GM18858 (cell line): ENCODE measurements at regions not wholly inside any gene's neighbourhood (a gene's known extent, or its start where the extent isn't known, plus 50 kb on each side); places are given as distances from the start of the nearest gene placed in this dataset.
A peak's percentile ranks its signal among the peaks of the same experiment; 100 is the strongest.
"Not testable (repeated sequence)": the region's sequence is repeated elsewhere in the genome, so short reads cannot be mapped to it uniquely, and the experiment has no call there.

Source experiments
- ATAC-seq: cut with Tn5 transposase; IDR thresholded peaks from one replicate; pipeline ENCODE4 v1.9.1; 2021; ENCODE audit not compliant: unreplicated experiment

DNA sequence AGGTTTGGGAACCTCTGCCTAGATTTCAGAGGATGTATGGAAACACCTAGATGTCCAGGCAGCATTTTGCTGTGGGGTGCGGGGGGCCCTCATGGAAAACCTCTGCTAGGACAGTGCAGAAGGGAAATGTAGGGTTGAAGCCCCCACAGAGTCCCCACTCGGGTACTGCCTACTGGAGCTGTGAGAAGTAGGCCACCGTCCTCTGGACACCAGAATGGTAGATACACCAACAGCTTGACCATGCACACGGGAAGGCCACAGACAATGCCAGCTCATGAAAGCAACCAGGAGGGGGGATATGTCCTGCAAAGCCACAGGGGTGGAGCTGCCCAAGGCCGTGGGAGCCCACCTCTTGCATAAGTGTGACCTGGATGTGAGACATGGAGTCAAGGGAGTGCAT lies 1336.5 kb downstream of the SPATA31A7 start:
- ATAC-seq, result not testable (repeated sequence)

DNA sequence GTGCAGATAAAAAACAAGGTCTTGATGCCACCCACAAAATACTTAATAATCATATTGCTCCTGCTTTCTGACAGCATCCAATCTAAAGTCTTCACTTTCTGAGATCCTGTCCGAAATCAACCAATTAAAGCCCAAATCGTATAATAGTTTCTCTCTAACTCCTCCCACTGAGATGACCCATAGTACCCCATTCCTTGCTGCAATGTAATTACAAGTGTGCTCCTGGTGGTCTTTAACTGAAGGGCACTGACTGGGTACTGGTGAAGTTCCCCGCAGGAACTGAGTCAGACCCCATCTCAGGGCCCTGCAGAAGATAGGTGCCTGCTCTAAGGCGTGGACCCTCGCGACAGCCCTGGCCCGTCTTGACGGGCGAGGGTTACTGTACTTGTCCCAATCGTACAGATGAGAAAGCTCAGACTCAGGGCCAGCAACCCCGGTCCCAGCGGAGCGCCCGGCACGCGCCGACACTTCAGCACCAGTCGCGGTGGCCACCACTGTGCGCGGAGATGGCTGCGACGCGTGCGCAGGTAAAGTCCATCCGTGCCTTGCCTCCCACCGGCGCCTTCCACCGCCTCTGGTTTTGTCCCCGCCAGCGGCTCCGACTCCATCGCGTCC lies 1342.4 kb downstream of the SPATA31A7 start:
- not testable (repeated sequence) for ATAC-seq

DNA sequence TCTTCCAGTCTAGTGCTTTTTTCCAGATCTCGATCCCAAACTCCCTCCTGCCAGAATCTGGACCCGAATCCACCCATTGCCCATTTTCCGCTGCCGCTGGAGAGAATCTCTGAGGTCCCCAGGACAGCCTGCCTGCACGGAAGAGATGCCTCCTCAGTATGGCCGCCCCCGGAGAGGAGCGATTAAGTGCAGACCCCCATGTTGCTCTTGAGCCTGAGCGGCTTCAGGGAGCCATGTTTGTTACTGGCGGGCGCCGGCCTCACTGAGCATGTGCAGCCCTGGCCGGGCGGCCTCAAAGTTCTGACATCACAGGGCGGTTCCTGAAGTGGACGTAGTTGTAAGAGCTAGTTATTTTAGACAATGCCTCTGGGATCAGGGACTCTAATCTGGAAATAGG lies 1342.9 kb downstream of the SPATA31A7 start:
- ATAC-seq, result not testable (repeated sequence)

DNA sequence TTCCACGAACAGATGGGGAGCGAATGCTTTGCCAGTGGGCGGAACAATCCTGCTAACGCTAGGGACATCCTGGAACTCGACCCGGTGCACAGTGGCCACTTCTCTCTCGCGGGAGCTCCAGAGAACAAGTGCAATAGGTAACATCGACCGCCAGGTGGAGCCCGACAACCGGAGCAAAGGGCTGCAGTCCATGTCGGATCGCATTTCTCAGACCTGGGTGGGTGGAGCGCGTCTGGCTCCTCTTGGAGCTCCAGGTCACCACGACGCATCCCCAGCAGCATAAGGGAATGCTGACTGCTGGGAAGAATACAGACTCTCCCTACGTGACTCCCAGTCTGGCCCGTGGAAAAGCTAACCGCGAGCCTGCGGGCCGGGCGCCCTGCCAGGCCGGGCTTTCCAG lies 1360.7 kb downstream of the SPATA31A7 start:
- peak; percentile 76 for ATAC-seq

DNA sequence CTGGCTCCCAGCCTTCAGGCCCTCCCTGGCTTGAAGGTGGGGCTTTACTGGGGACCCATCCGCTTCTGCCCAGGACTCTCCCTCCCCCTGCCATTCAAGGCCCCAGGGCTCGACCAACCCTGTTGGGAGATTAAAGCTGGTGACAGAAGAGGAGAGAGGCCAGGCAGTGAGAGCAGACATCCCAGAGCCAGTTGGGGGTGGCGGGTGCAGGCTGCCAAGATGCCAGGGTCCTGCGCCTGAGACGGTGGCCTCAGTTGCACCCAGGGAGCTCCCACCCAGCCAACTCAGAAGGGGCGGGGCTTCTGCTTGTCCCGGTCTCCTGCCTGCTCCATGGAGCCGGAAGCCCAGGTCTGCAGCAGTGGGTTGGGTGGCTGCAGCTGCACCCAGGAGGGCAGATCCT lies 1370.8 kb downstream of the SPATA31A7 start:
- ATAC-seq, result not testable (repeated sequence)

DNA sequence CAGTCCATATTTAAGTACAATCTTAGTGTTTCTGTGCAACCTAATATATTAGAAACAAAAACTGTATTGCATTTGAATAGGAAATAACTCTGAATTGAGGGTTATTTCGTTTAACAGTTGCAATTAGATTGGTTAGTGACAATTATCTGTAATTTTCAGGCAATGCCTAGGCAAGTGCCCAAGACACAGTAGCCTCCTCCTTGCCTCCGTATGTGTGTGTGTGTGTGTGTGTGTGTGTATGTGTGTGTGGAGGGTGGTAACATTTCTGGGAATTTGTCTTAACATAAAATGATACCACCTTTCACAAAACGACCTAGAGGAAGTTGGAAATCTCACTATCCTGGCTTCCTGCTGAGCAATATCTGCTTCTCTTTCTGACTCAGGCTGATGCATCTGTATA lies 1375.3 kb downstream of the SPATA31A7 start:
- ATAC-seq, result not testable (repeated sequence)

DNA sequence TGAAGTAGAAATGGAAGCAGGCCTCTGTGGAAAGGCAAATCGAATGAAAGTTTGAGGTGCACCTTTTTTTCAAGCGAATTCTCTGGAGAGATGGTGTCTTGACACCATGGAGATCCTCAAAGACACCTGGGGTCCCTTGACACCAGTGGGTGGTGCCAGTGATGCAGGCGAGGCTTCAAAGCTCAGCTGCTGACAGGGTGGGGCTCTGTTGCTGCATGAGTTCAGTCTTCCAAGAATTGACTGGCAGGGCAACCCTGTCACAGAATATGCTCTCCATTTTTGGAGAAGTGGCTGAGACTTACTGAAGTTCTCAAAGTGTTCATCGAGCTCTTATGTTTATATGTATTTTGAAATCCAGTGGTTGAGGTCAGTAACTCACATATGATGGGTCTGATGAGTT lies 1376.6 kb downstream of the SPATA31A7 start:
- ATAC-seq, result not testable (repeated sequence)

DNA sequence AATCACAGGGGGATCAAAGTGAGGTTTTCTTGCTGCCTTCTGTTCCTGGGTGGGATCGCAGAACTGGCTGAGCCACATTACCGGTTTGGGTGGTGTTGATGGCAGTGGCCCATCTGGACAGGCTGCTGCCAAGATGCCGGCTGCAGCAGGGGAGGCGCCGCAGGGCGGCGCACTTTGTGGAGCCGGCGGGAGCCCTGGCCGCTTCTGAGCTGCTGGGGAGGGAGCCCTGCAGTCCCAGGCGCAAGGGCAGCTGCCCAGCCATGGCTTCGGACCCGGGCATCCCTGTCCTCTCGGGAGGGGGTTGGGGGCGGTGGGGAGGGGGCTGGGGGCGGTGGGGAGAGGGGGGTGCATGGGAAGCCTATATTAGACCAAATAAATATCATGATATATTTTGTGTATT lies 1407.3 kb downstream of the SPATA31A7 start:
- ATAC-seq, result not testable (repeated sequence)
